Fibroblast of skin of scalp (primary cell): ENCODE measurements at regions not wholly inside any gene's neighbourhood (a gene's known extent, or its start where the extent isn't known, plus 50 kb on each side); places are given as distances from the start of the nearest gene placed in this dataset.

Experiments
- DNase-seq: peaks from one replicate; pipeline ENCODE4 v3.0.0-alpha.2; 2013

DNA sequence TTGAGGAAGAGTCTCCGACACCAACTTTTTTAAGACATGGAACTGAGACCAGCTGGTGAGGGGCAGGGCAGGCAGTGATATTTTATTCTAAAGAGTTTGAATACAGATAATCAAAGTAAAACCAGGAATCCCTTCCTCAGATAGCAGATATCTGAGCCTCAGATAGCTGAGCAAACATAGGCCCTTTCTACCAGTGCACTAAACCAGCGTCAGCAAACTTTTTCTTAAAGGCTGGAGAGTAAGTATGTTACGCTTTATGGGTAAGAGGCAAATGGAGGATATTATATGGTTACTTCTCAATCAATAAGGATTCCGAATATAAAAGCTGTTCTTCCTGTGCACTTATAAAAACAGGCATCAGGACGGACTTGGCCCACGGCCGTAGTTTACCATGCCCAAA, 73.9 kb downstream of the WNT5A start:
- DNase-seq: no peak

DNA sequence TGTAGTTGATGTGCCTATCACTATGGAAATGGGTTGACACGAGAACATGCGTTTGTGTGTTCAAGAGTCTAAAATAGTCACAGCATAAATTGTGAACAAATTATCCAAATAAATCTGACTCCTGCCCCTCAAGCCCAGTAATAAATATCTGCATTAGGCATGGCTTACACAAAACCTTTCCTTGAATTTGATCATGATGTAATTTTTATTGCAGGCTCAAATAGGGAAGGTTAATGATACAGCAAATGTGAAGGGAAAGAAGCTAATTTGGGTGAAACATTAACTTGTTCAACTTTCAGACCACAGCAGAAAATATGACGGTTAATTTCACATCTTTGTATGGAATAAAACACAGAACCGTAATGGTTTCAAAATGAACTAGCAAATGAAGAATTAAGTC, 74.6 kb downstream of the WNT5A start:
- DNase-seq: no peak

GRCh38 chr3:55409806-55410205, 77.3 kb downstream of the WNT5A start:
- DNase-seq: peak; percentile 45

DNA sequence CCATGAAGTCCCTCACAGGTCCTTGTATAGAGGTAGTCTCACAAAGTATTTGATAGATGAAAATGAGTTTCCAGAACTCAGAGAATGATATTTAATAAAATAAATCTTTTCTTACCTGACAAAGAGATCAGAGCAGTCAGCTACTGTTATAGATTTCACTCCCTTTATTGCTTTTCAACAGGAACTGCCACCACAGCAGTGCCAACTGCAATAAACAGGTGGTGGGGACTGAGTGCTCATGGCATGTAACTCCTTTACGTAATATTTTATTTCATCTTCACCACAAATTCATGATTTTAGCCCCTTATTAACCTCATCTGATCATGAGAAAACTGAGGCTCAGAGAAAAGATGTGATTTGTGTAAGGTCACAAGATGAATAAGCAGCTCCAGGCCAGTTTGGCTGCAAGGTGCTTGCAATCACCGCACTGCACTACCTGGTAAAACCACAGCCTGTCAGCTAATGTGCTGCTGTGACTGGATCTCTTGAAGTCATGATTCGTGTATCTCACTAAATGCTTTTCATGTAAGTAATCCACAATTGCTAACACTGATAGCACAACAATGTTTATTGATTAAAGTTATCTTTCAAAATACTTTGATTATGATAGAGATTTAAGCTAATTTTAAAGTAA, 78.8 kb downstream of the WNT5A start:
- no peak for DNase-seq

DNA sequence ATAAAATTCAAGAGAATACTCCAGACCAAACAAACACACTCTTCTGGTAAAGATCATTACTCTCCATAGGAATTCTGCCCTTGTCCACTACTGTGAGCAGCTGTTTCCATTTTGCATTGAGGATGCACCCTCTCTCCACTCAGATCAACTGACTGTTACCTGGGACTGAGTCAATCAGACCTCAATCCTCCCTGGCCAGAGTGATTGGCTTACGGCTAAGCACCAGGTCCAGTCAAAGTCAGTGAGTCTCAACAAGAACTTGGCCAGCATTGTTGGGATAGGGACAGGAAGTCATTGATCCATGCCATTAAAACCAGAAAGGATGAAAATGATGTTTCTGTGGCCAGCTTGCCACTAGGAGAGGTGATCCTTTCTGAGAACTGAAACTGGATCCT, 79.7 kb downstream of the WNT5A start:
- DNase-seq: no peak

GRCh38 chr3:55406696-55407425, 80.2 kb downstream of the WNT5A start:
- peak; percentile 38 for DNase-seq

- DNase-seq: peak; percentile 43
Measured at GRCh38 chr3:55405436-55405835, 81.7 kb downstream of the WNT5A start.

- no peak for DNase-seq
Measured at GRCh38 chr3:55402886-55403609, 84.1 kb downstream of the WNT5A start.

DNA sequence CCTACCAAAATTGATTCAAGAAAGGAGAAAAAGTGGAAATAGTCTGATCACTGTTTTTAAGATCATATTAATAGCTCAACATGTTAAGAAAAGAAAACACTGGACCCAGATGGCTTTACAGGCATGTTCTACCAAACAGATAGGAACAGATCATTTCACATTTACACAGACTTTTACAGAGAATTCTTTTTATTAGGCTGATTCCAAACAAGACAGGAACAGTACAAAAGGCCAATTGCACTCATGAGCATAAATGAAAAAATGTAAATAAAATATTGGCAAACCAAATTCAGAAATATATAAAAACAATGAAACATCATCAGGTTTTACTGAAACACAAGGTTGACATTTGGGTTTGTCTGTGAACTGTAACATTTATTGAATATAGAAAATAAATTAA, 106.5 kb downstream of the WNT5A start:
- DNase-seq: no peak

DNA sequence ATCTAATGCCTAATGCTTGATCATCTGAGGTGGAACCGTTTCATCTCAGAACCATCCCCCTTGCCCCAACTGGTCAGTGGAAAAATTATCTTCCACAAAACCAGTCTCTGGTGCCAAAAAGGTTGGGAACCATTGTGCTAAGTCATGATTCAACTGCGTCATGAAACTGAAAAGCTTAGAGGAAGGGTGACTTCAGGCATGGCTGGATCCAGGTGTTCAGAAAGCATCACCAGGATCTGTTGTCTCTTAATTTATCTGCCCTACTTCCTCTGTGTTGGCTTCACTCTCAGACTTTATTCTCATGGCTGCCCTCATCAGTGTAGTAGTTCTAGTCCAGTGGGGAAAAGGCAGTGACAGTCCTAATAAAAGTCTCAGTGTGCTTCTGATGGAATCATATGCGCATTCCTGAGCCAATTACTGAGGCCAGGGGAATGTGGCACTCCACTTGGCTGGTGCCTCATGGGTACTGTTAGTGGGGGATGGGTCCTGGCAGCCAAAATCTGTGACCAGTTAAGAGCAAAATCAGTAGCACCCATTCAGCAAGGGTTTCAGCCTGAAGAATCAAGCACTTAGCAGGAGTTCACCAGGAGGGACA, 110.3 kb downstream of the WNT5A start:
- peak; percentile 39 for DNase-seq

DNA sequence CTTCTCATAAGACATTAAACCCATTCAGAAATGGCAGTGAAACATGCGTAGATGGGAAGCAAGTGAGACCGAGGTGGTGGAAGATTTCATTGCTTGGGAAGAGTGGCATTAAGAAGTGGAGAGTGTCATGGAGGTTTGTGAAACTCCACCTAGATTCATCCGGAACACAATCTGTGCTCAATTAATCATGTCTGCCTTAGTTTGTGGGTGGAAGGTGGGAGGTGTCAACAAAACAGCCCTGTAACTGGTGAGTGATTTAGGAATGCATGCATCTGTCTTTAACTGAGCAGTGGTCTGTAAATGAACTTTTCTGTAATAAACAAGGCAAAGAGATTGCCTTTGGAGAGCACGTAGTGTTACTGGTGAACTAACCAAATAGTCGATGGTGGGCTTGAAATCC, 113.7 kb downstream of the WNT5A start:
- DNase-seq: no peak

- no peak for DNase-seq
Measured at GRCh38 chr3:55370272-55370671, 116.8 kb downstream of the WNT5A start.

GRCh38 chr3:55369141-55369847, 117.8 kb downstream of the WNT5A start:
- DNase-seq: no peak

GRCh38 chr3:55368366-55368765, 118.7 kb downstream of the WNT5A start:
- DNase-seq: no peak

GRCh38 chr3:55367384-55367783, 119.7 kb downstream of the WNT5A start:
- DNase-seq: peak; percentile 66

GRCh38 chr3:55364421-55364820, 122.7 kb downstream of the WNT5A start:
- peak; percentile 84 for DNase-seq

- peak; percentile 33 for DNase-seq
Measured at GRCh38 chr3:55362210-55362960, 124.7 kb downstream of the WNT5A start.

DNA sequence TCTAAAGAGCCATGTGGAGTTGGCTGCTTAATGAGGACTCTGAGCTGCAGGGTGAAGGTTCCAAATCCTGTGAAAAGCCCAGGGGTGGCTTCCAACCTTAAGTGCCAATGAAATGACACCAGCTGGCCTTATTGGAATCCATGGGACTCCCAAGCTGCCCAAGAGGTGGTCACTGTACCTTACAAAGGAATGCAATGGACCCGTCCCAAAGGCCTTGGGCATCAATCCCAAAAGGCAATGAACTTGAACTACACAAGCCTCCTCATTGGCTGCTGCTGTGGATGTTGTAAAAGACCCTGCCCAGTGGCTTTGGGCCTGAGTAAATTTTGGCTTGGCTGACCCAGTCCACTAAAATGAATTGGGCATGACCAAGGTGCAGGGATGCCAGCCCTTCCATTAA, 129.3 kb downstream of the WNT5A start:
- DNase-seq: no peak

- no peak for DNase-seq
Measured at GRCh38 chr3:55352668-55353067, 134.4 kb downstream of the WNT5A start.

GRCh38 chr3:55349851-55350250, 137.3 kb downstream of the WNT5A start:
- DNase-seq: no peak

GRCh38 chr3:55343486-55344357, 143.4 kb downstream of the WNT5A start:
- peak; percentile 73 for DNase-seq
